ENCODE measurements at regions not wholly inside any gene's neighbourhood (a gene's known extent, or its start where the extent isn't known, plus 50 kb on each side); places are given as distances from the start of the nearest gene placed in this dataset.
"Not testable (repeated sequence)": the region's sequence is repeated elsewhere in the genome, so short reads cannot be mapped to it uniquely, and the experiment has no call there.

DNA sequence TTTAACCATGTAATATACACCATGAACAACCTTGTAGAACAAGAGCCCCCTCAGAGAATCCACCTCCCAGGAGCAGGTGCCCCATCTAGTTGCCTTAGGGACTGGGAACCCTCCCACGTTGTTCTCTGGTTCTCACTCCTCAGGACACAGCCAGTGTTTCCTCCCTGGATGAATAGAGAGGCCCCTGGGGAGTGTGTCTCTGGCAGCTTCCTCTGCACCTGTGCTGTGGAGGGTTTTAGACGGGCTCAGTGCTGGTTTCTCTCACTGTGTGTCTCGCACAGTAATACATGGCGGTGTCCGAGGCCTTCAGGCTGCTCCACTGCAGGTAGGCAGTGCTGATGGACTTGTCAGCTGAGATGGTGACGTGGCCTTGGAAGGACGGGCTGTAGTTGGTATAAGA is 581.3 kb downstream of the TMEM121 start:
- no peak overlapping the region for H3K27ac ChIP-seq
- no peak overlapping the region for H3K4me3 ChIP-seq
- H3K27me3 ChIP-seq, result peaks cover 0 to 38% (median 0%) of the 10 kb centered on the region in 4 donors
- no peaks in the 10 kb centered on the region for H3K9me3 ChIP-seq
- no peaks in the 10 kb centered on the region for H3K4me1 ChIP-seq
- ATAC-seq, result no peak
- H3K36me3 ChIP-seq, result no peaks in the 10 kb centered on the region
- no peak for DNase-seq
- WGBS, 2 donors, result 48% methylated on average over 7 of the region's 7 CpGs; no CpG with 5 or more reads in 1 of the 2 donors
- intact Hi-C loops (cut with DNase I), result no loop called here
- TF ChIP-seq, protein P1, sequence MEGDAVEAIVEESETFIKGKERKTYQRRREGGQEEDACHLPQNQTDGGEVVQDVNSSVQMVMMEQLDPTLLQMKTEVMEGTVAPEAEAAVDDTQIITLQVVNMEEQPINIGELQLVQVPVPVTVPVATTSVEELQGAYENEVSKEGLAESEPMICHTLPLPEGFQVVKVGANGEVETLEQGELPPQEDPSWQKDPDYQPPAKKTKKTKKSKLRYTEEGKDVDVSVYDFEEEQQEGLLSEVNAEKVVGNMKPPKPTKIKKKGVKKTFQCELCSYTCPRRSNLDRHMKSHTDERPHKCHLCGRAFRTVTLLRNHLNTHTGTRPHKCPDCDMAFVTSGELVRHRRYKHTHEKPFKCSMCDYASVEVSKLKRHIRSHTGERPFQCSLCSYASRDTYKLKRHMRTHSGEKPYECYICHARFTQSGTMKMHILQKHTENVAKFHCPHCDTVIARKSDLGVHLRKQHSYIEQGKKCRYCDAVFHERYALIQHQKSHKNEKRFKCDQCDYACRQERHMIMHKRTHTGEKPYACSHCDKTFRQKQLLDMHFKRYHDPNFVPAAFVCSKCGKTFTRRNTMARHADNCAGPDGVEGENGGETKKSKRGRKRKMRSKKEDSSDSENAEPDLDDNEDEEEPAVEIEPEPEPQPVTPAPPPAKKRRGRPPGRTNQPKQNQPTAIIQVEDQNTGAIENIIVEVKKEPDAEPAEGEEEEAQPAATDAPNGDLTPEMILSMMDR (IDR thresholded peaks at IDR 0.05), result no peak
- FAIRE-seq, result no peak

DNA sequence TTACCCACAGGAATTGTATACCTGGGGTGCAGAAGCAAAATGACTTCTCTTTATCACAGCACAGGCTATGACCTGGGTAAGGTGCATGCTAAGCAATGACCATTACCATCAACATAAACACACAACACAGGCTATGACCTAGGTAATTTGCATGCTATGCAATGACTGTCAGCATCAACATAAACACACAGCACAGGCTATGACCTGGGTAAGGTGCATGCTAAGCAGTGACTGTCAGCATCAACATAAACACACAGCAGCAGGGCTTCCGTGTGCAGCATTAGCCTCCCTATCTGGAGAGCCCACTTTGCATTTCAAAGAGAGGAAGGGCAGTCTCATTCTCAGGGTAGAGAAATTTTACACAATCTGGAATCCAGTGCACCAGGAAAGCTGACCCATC is 583.0 kb downstream of the TMEM121 start:
- TF ChIP-seq, protein P1 (IDR thresholded peaks at IDR 0.05), result no peak
- H3K4me3 ChIP-seq, result no peak overlapping the region
- WGBS, 2 donors, result 32% methylated on average over 1 of the region's 1 CpG; no CpG with 5 or more reads in 1 of the 2 donors
- FAIRE-seq, result no peak
- H3K9me3 ChIP-seq, result no peaks in the 10 kb centered on the region
- no peak overlapping the region for H3K27ac ChIP-seq
- no peaks in the 10 kb centered on the region for H3K36me3 ChIP-seq
- intact Hi-C loops (cut with DNase I), result no loop called here
- ATAC-seq, result no peak
- H3K27me3 ChIP-seq, result peaks cover 0 to 33% (median 0%) of the 10 kb centered on the region in 4 donors
- no peak for DNase-seq
- H3K4me1 ChIP-seq, result no peaks in the 10 kb centered on the region

DNA sequence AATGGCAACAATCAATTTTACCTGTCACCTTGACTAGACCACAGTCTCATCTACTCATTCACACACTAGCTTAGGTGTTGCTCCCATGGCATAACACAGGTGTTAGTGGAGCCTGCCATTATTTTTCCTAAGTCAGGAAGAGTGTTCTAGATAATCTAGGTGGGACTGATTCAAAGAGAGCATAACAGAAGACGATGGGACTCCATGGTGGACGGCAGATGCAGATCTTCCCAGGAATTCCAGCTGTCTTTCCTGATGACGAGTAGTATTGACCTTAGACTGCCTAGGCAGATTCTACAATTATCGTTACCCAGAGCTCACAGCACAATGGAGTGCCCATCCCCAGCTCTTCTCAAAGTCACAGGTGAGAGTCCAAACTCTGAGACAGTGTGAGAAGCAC is 589.0 kb downstream of the TMEM121 start:
- intact Hi-C loops (cut with DNase I), result no loop called here

DNA sequence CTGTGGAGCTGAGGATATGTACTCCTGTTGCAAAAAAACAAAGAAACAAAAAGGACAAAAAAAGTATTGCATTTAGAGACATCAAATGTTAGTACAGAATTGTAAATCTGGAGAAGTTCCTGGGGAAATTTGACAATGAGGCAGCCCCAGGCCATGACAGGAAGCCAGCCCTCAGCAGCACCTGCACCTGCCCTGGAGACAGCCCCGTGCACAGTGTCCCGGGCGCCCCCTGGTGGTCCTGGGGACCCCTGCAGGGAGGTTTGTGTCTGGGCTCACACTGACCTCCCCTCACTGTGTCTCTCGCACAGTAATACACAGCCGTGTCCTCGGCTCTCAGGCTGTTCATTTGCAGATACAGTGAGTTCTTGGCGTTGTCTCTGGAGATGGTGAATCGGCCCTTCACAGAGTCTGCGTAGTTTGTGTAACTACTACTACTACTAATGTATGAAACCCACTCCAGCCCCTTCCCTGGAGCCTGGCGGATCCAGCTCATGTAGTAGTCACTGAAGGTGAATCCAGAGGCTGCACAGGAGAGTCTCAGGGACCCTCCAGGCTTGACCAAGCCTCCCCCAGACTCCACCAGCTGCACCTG is 590.1 kb downstream of the TMEM121 start:
- FAIRE-seq; intact Hi-C loops (cut with DNase I); H3K4me3 ChIP-seq; H3K27ac ChIP-seq; H3K9me3 ChIP-seq; H3K4me1 ChIP-seq; ATAC-seq; DNase-seq; H3K36me3 ChIP-seq: not testable (repeated sequence)
- H3K27me3 ChIP-seq, result peaks cover 0 to 26% (median 2%) of the 10 kb centered on the region in 4 donors
- TF ChIP-seq, protein P1 (IDR thresholded peaks at IDR 0.05), result peak in 2 of 4 donors; percentile 61 to 70
- WGBS, 2 donors, result 28 to 78% methylated on average over 3 to 10 of the region's 10 CpGs

More for the DNA sequence above, 589.0 kb downstream of the TMEM121 start:
- DNase-seq (no peak), FAIRE-seq (no peak), ATAC-seq (no peak)
- H3K4me1 ChIP-seq, result no peaks in the 10 kb centered on the region
- no peak overlapping the region for H3K27ac ChIP-seq
- TF ChIP-seq, protein P1 (IDR thresholded peaks at IDR 0.05), result no peak
- no peaks in the 10 kb centered on the region for H3K9me3 ChIP-seq
- H3K36me3 ChIP-seq, result no peaks in the 10 kb centered on the region
- 35 to 52% methylated on average over 4 of the region's 4 CpGs for WGBS, 2 donors
- H3K4me3 ChIP-seq, result no peak overlapping the region
- peaks cover 0 to 27% (median 2%) of the 10 kb centered on the region in 4 donors for H3K27me3 ChIP-seq

DNA sequence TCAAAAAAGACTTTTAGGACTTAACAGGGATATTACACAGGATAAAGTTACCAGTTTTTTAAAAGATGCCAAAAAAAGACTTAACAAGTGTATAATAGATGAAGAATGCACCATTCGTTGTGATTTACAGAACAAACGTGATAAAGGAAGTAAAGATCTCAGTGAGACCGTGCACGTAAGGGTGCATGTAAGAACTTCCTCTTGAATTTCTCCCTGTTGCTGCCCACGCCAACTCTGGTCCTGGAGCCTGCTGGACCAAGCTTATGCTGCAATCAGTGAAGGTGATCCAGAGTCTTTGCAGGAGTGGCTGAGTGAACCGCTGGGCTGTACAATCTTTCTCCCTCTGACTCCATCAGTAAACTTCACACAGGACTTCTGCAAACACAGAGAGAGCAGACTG is 593.7 kb downstream of the TMEM121 start:
- intact Hi-C loops (cut with DNase I), result no loop called here
- DNase-seq (no peak), ATAC-seq (no peak), FAIRE-seq (no peak)
- Histone ChIP-seq H3K9me3 (no peaks in the 10 kb centered on the region), H3K4me3 (no peak overlapping the region), H3K27me3 (peaks cover 0 to 18% (median 4%) of the 10 kb centered on the region in 4 donors), H3K4me1 (no peaks in the 10 kb centered on the region), H3K36me3 (no peaks in the 10 kb centered on the region), H3K27ac (no peak overlapping the region)
- WGBS, 2 donors, result 41 to 43% methylated on average over 6 of the region's 6 CpGs
- TF ChIP-seq, protein P1 (IDR thresholded peaks at IDR 0.05), result no peak
